ENCODE measurements at regions not wholly inside any gene's neighbourhood (a gene's known extent, or its start where the extent isn't known, plus 50 kb on each side); places are given as distances from the start of the nearest gene placed in this dataset.

- intact Hi-C loops (cut with micrococcal nuclease) (no loop called here), dilution Hi-C loops (cut with MboI; ENCODE audit: extremely low pct_ligation_motif_present, low sequenced_read_pairs) (no loop called here)
- Histone ChIP-seq H3K9me3 (replicated peaks; ENCODE audit: control insufficient read depth, insufficient read depth, low read length) (no peaks in the 10 kb centered on the region), H3K36me3 (ENCODE audit: control insufficient read depth in 2 of 2, extremely low read depth in 1 of 2, insufficient read depth in 2 of 2, low read length in 2 of 2) (no peaks in the 10 kb centered on the region), H3K4me1 (ENCODE audit: control insufficient read depth, extremely low read depth, insufficient read depth, low read length) (no peaks in the 10 kb centered on the region), H3K27me3 (ENCODE audit: control insufficient read depth in 2 of 2, insufficient read depth in 2 of 2, low read length in 2 of 2) (peaks cover 0 to 1% of the 10 kb centered on the region in 2 experiments), H3K4me3 (replicated peaks in 1 of 3; ENCODE audit: insufficient read depth in 1 of 3, low read depth in 1 of 3, low read length in 3 of 3) (no peak overlapping the region), H3K27ac (ENCODE audit: insufficient read depth, low read depth, low read length) (no peak overlapping the region), H4K20me1 (replicated peaks; ENCODE audit: control insufficient read depth, extremely low read depth, insufficient read depth, low read length) (no peaks in the 10 kb centered on the region), H3K9ac (replicated peaks; ENCODE audit: extremely low read depth, insufficient read depth, low read length) (no peak overlapping the region), H3K79me2 (ENCODE audit: control insufficient read depth, insufficient read depth, low read length) (no peaks in the 10 kb centered on the region), H3K4me2 (ENCODE audit: insufficient read depth, low read length) (no peak overlapping the region), H2AFZ (ENCODE audit: low read depth, low read length) (no peak overlapping the region), H3K9me1 (replicated peaks; ENCODE audit: control insufficient read depth, extremely low read depth, insufficient read depth, low read length) (no peaks in the 10 kb centered on the region)
- no peak for DNase-seq (ENCODE audit: low read depth, low spot score)
- FAIRE-seq: no peak
- no TSS peak for BruUV-seq (replicated peaks)
- no peak for TF ChIP-seq POLR2A (IDR thresholded peaks at IDR 0.05; ENCODE audit: low read depth, low read length)
- no peak for TF ChIP-seq MAX (IDR thresholded peaks at IDR 0.05; ENCODE audit: insufficient read depth, insufficient read length)
- ChIA-PET POLR2A (interaction anchor here (0.7 kb wide), 1 partner anchor 352 kb away, joined by 4 read pairs; no protein-coding TSS in a partner anchor), CTCF (no interaction called here)
Observed at GRCh38 chr5:68161156-68161555, 54.4 kb upstream of the PIK3R1 start.

DNA sequence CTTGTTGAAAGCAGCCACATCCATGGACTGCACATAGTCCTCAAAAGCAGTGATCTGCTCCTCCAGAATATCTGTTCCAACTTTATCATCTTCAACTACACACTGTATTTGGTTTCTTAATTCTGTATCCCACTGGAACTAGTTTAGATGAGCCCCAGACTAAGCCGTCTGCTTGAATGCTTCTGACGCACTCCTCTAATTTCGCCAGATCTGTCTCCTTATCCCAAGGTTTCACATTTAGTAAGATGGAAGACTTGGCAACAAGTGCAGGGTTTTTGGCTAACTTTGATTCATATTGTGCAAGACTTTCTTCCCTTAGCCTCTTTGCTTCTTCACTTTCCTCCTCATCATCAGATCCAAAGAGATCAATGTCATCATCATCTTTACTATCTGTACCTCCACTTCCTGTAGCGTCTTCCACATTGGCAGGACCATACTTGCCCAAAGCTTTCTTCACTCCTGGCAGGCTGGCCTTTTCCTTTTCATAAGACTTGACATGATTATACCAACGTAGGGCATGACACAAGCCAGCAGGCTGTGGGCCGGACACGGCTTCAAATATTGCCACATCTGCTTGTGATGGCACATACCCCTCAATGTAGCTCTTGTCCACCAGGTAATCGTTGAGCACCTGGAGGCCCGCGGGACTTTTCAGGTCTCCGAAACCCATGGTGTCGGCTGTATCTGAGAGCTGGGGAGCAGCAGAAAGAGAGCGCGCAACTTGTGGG lies 56.2 kb upstream of the PIK3R1 start:
- Histone ChIP-seq H3K9me1 (replicated peaks; ENCODE audit: control insufficient read depth, extremely low read depth, insufficient read depth, low read length) (no peaks in the 10 kb centered on the region), H3K36me3 (ENCODE audit: control insufficient read depth in 2 of 2, extremely low read depth in 1 of 2, insufficient read depth in 2 of 2, low read length in 2 of 2) (no peaks in the 10 kb centered on the region), H2AFZ (ENCODE audit: low read depth, low read length) (no peak overlapping the region), H3K9me3 (replicated peaks; ENCODE audit: control insufficient read depth, insufficient read depth, low read length) (no peaks in the 10 kb centered on the region), H3K9ac (replicated peaks; ENCODE audit: extremely low read depth, insufficient read depth, low read length) (no peak overlapping the region), H3K4me3 (replicated peaks in 1 of 3; ENCODE audit: insufficient read depth in 1 of 3, low read depth in 1 of 3, low read length in 3 of 3) (no peak overlapping the region), H3K4me1 (ENCODE audit: control insufficient read depth, extremely low read depth, insufficient read depth, low read length) (no peaks in the 10 kb centered on the region), H3K27ac (ENCODE audit: insufficient read depth, low read depth, low read length) (no peak overlapping the region), H3K27me3 (ENCODE audit: control insufficient read depth in 2 of 2, insufficient read depth in 2 of 2, low read length in 2 of 2) (peaks cover 0 to 1% of the 10 kb centered on the region in 2 experiments), H3K4me2 (ENCODE audit: insufficient read depth, low read length) (no peak overlapping the region), H3K79me2 (ENCODE audit: control insufficient read depth, insufficient read depth, low read length) (no peaks in the 10 kb centered on the region), H4K20me1 (replicated peaks; ENCODE audit: control insufficient read depth, extremely low read depth, insufficient read depth, low read length) (no peaks in the 10 kb centered on the region)
- FAIRE-seq: no peak
- DNase-seq (ENCODE audit: low read depth, low spot score): no peak
- ChIA-PET POLR2A (no interaction called here), CTCF (interaction anchor here (0.7 kb wide), 1 partner anchor 8 kb away, joined by 3 read pairs; no protein-coding TSS in a partner anchor)
- dilution Hi-C loops (cut with MboI; ENCODE audit: extremely low pct_ligation_motif_present, low sequenced_read_pairs): no loop called here
- BruUV-seq (replicated peaks): no TSS peak
- intact Hi-C loops (cut with micrococcal nuclease): no loop called here
- TF ChIP-seq POLR2A (IDR thresholded peaks at IDR 0.05; ENCODE audit: low read depth, low read length): no peak

Data from endothelial cell of umbilical vein (primary cell).